MCF 10A (cell line): ENCODE measurements at regions not wholly inside any gene's neighbourhood (a gene's known extent, or its start where the extent isn't known, plus 50 kb on each side); places are given as distances from the start of the nearest gene placed in this dataset.

Experiments
- BruUV-seq: library from RNA; stranded (reverse); fragments of 400-500 nt; replicated peaks from 2 replicates; lab custom pipeline; 2021; lab: Mats Ljungman, UMichigan
- CTCF ChIA-PET: fragments of 300-600 bp; sonication (Branson Sonifier 250); formaldehyde crosslinking; extraction: SDS; loops from one replicate; lab custom pipeline; 2021; ENCODE audit warnings: antibody characterized with exemption, inconsistent platforms; lab: Yijun Ruan, JAX
- POLR2A ChIA-PET: fragments of 300-600, 350-650 bp; sonication (Branson Sonifier 250); formaldehyde crosslinking; extraction: SDS; loops from one replicate; lab custom pipeline; 2020; ENCODE audit warnings: antibody characterized with exemption, inconsistent platforms; lab: Yijun Ruan, JAX
- DNase-seq: peaks from one replicate; pipeline ENCODE4 v3.0.0-alpha.2; 2018; ENCODE audit not compliant: unreplicated experiment
- H3K27ac Mint-ChIP-seq: one replicate; pipeline ENCODE4 v1.8.0; 2022; ENCODE audit warnings: mild to moderate bottlenecking, low read depth, mixed read lengths; ENCODE audit not compliant: unreplicated experiment
- H3K27me3 Mint-ChIP-seq: one replicate; pipeline ENCODE4 v1.8.0; 2022; ENCODE audit warnings: mixed read lengths; ENCODE audit not compliant: insufficient read depth, unreplicated experiment
- H3K36me3 Mint-ChIP-seq: one replicate; pipeline ENCODE4 v1.8.0; 2022; ENCODE audit warnings: mild to moderate bottlenecking, moderate library complexity, mixed read lengths; ENCODE audit not compliant: insufficient read depth, unreplicated experiment
- H3K4me1 Mint-ChIP-seq: one replicate; pipeline ENCODE4 v1.8.0; 2022; ENCODE audit warnings: mixed read lengths; ENCODE audit not compliant: insufficient read depth, unreplicated experiment
- H3K4me3 Mint-ChIP-seq: one replicate; pipeline ENCODE4 v1.8.0; 2022; ENCODE audit warnings: mild to moderate bottlenecking, moderate library complexity, mixed read lengths; ENCODE audit not compliant: unreplicated experiment
- H3K9me3 Mint-ChIP-seq: one replicate; pipeline ENCODE4 v1.8.0; 2022; ENCODE audit warnings: mixed read lengths; ENCODE audit not compliant: unreplicated experiment
- intact Hi-C: fragments of 100-400 bp; cut with micrococcal nuclease; formaldehyde crosslinking; loops from 2 replicates; pipeline ENCODE4 v1.14.1; 2022
- TF ChIP-seq, protein P1 (sequence below): fragments of 200-600 bp; IDR thresholded peaks from one replicate; pipeline ENCODE4 v1.8.0; 2022; ENCODE audit warnings: antibody characterized with exemption, mild to moderate bottlenecking; ENCODE audit not compliant: unreplicated experiment

DNA sequence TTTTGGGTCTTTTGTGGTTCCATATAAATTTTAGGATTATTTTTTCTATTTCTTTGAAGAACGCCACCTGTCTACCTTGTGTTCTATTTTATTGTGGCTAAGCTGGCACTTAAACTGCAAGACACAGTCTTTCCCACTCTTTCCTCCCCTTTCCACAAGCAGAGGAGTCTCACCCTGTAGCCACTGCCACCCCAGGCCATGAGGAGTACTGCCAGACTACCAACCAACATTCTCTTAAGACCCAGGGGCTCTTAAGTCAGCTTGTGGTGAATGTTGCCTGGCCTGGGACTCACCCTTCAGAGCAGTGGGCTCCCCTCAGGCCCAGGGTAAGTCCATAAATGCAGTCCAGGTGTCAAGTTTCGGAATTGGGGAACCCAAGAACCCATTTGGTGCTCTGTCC is 58.0 kb upstream of the FMR1 start:
- peaks cover 18% of the 10 kb centered on the region for H3K9me3 Mint-ChIP-seq
- TF ChIP-seq, protein P1, sequence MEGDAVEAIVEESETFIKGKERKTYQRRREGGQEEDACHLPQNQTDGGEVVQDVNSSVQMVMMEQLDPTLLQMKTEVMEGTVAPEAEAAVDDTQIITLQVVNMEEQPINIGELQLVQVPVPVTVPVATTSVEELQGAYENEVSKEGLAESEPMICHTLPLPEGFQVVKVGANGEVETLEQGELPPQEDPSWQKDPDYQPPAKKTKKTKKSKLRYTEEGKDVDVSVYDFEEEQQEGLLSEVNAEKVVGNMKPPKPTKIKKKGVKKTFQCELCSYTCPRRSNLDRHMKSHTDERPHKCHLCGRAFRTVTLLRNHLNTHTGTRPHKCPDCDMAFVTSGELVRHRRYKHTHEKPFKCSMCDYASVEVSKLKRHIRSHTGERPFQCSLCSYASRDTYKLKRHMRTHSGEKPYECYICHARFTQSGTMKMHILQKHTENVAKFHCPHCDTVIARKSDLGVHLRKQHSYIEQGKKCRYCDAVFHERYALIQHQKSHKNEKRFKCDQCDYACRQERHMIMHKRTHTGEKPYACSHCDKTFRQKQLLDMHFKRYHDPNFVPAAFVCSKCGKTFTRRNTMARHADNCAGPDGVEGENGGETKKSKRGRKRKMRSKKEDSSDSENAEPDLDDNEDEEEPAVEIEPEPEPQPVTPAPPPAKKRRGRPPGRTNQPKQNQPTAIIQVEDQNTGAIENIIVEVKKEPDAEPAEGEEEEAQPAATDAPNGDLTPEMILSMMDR: no peak
- no peaks in the 10 kb centered on the region for H3K27me3 Mint-ChIP-seq
- no peaks in the 10 kb centered on the region for H3K4me1 Mint-ChIP-seq
- DNase-seq: no peak
- no TSS peak for BruUV-seq
- H3K27ac Mint-ChIP-seq: no peak overlapping the region
- CTCF ChIA-PET: no interaction called here
- no peaks in the 10 kb centered on the region for H3K36me3 Mint-ChIP-seq
- no peak overlapping the region for H3K4me3 Mint-ChIP-seq
- intact Hi-C loops: no loop called here
- POLR2A ChIA-PET: no interaction called here

DNA sequence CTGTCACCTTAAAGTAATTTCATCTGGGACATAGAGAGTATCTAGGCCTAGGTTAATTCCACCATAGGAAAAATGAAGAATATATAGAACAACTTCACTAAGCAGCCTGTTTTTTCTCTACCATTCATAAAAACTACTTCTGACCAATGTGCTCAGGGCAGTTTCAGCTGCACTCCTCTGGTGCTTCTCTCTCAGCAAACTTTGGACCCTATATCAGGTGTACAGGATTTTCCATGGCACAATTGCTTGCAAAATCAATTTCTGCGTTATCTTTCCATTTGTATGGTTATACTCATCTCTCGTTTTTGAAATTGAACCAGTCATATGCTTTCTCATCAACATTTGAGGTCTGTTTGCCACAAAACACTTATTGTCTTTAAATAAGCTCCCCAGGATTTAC is 52.1 kb upstream of the FMR1 start:
- no TSS peak for BruUV-seq
- intact Hi-C loops: no loop called here
- TF ChIP-seq, protein P1: no peak
- Mint-ChIP-seq H3K4me3 (no peak overlapping the region), H3K27ac (no peak overlapping the region), H3K27me3 (no peaks in the 10 kb centered on the region), H3K9me3 (peaks cover 18% of the 10 kb centered on the region), H3K36me3 (no peaks in the 10 kb centered on the region), H3K4me1 (no peaks in the 10 kb centered on the region)
- DNase-seq: no peak
- POLR2A ChIA-PET: no interaction called here
- CTCF ChIA-PET: interaction anchor here (0.6 kb wide), 1 partner anchor 16 kb away, joined by 4 read pairs; no protein-coding TSS in a partner anchor
